HAP-1 (cell line): ENCODE measurements at regions not wholly inside any gene's neighbourhood (a gene's known extent, or its start where the extent isn't known, plus 50 kb on each side); places are given as distances from the start of the nearest gene placed in this dataset.
A peak's percentile ranks its signal among the peaks of the same experiment; 100 is the strongest.
"Not testable (repeated sequence)": the region's sequence is repeated elsewhere in the genome, so short reads cannot be mapped to it uniquely, and the experiment has no call there.

Experiments used
- DNase-seq, 2 experiments: peaks; one replicate each; pipeline ENCODE4 v3.0.0-alpha.2; 2016 to 2020; ENCODE audit warnings: low spot score in 2 of 2
- H3K27me3 ChIP-seq: fragments of 250-450 bp; sonication (Bioruptor Pico); 2 replicates; pipeline ENCODE4 v1.5.1; 2020; ENCODE audit warnings: low read depth, mild to moderate bottlenecking, moderate library complexity
- H3K36me3 ChIP-seq: fragments of 250-450 bp; sonication (Bioruptor Pico); replicated peaks from 2 replicates; pipeline ENCODE4 v1.5.1; 2020; ENCODE audit warnings: mild to moderate bottlenecking
- H3K4me1 ChIP-seq: fragments of 250-450 bp; sonication (Bioruptor Pico); 2 replicates; pipeline ENCODE4 v1.5.1; 2020; ENCODE audit warnings: mild to moderate bottlenecking
- H3K4me3 ChIP-seq: fragments of 250-450 bp; sonication (Bioruptor Pico); 2 replicates; pipeline ENCODE4 v1.5.1; 2020; ENCODE audit warnings: mild to moderate bottlenecking, moderate library complexity
- H3K9me3 ChIP-seq: fragments of 250-450 bp; sonication (Bioruptor Pico); 2 replicates; pipeline ENCODE4 v1.5.1; 2020; ENCODE audit warnings: mild to moderate bottlenecking, moderate library complexity
- in situ Hi-C: fragments of 300-500 bp; cut with MboI; formaldehyde crosslinking; loops from 3 replicates; pipeline ENCODE4 v1.14.3; 2020; ENCODE audit warnings: low sequenced_read_pairs, inconsistent platforms, mixed read lengths

DNA sequence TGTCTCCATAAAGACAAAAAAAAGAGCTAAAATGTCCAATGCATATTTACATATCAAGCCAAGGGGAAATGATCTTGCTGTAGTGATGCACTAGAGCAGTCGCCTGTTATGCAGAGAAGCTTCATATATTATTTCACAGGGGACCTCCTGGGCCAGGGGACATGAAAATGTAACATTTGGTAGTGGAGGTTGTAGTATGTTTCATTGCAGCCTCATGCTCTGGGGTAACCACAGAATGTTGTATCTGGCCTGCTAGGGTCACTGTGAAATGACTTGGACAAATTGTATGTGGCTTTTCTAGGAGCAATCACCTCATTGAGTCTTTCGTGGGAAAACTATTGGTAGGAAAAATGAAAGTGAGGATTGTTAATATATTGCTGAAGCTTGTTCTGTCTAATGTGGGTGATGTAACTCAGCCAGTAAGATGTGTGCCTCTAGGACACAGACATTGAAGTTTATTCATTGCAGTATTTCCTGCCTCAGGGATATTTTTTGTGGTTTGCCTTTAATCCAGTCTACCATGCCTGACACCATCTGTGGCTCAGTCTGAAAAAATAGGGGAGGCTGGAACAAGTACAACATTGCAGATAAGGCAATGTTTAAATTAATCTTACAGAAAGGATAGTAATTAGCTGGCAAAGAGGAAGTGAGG is 430.8 kb upstream of the TNC start:
- H3K36me3 ChIP-seq = no peaks in the 10 kb centered on the region
- no peaks in the 10 kb centered on the region for H3K4me1 ChIP-seq
- no peaks in the 10 kb centered on the region for H3K27me3 ChIP-seq
- H3K4me3 ChIP-seq = no peak overlapping the region
- DNase-seq = no peak
- in situ Hi-C loops = no loop called here
- H3K9me3 ChIP-seq = no peaks in the 10 kb centered on the region

DNA sequence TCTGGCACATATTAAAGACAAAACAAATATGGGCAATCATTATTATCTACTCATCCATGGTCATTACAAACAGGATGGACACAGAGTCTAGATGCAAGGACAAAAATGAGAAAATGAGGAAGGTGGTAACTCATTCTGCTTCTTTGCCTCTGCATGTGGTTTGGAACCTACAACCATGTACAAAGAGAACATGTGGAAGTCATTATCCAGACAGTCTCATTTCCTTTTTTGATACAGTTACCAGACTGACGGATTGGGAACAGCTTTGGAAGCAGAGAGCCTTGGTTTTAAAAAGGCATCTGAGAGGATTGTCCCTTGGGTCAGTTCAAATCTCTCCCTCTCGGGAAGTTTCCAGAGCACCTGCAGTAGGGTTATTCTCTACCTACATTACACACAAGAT is 433.4 kb upstream of the TNC start:
- Histone ChIP-seq H3K27me3 (no peaks in the 10 kb centered on the region), H3K9me3 (no peaks in the 10 kb centered on the region), H3K4me1 (no peaks in the 10 kb centered on the region), H3K36me3 (no peaks in the 10 kb centered on the region), H3K4me3 (no peak overlapping the region)
- no peak for DNase-seq
- in situ Hi-C loops = no loop called here

DNA sequence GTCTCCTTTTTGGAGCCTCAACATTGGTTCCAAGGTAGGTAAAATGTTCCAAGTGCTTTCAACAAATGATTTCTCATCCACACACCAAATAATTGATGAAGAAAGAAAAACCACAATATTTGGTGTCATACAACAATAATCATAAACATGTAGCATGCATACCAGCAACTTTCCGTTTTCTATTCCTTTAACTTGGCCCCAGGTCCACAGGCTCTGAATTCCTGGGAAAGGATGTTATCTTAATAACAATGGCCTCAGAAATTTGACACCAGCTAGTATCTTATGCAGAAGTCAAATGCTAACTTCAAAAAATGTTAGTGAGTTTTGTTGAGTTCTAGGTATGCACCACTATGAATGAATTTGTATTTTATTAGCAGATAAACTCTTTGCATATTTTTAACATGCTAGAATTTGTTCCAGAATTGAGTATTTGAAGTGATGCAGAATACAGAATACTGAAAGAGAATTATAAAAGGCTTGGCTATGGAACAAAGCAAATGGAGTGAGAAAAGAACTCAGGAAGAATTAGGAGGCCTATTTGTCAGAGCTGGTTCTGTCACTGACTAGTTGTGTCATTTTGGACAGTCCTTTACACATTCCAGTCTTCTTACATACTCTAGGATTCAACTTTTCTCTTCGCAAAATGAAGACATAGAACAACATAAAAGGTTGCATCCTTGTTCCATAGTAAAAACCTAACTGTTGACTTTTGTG is 435.3 kb upstream of the TNC start:
- no peaks in the 10 kb centered on the region for H3K27me3 ChIP-seq
- H3K36me3 ChIP-seq = no peaks in the 10 kb centered on the region
- in situ Hi-C loops = no loop called here
- no peak overlapping the region for H3K4me3 ChIP-seq
- H3K4me1 ChIP-seq = no peaks in the 10 kb centered on the region
- no peaks in the 10 kb centered on the region for H3K9me3 ChIP-seq
- no peak for DNase-seq

- in situ Hi-C loops = no loop called here
- Histone ChIP-seq H3K9me3 (no peaks in the 10 kb centered on the region), H3K4me1 (no peaks in the 10 kb centered on the region), H3K27me3 (no peaks in the 10 kb centered on the region), H3K4me3 (no peak overlapping the region), H3K36me3 (no peaks in the 10 kb centered on the region)
- DNase-seq = no peak
These were observed 438.5 kb upstream of the TNC start for GRCh38 chr9:115556432-115556831.

DNA sequence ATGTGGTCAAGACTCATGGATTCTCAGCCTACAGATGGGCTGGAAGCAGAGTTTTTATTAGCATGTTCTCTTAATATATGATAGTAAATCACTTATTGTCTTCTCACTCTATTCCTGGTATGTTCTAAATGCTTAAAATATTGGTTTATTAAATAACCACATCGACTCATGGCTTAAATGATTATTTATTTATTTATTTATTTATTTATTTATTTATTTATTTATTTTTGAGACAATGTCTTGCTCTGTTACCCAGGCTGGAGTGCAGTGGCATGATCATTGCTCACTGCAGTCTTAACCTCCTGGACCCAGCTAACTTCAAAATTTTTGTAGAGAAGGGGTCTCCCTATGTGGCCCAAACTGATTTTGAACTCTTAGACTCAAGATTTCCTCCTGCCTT is 457.2 kb upstream of the TNC start:
- Histone ChIP-seq H3K27me3 (no peaks in the 10 kb centered on the region), H3K4me3 (no peak overlapping the region), H3K4me1 (no peaks in the 10 kb centered on the region), H3K36me3 (no peaks in the 10 kb centered on the region), H3K9me3 (no peaks in the 10 kb centered on the region)
- in situ Hi-C loops = loop anchor here (25.0 kb wide), 1 partner anchor 587 kb away; the partner anchor contains the start of gene PAPPA
- no peak for DNase-seq

- not testable (repeated sequence) for H3K27me3 ChIP-seq, DNase-seq, H3K9me3 ChIP-seq, H3K4me1 ChIP-seq, H3K4me3 ChIP-seq, H3K36me3 ChIP-seq
- in situ Hi-C loops = loop anchor here (25.0 kb wide), 1 partner anchor 577 kb away; the partner anchor contains the start of gene PAPPA
These were observed 467.5 kb upstream of the TNC start for GRCh38 chr9:115585458-115585857.

GRCh38 chr9:115587310-115587709 is 469.4 kb upstream of the TNC start:
- Histone ChIP-seq H3K36me3 (no peaks in the 10 kb centered on the region), H3K4me3 (no peak overlapping the region)
- in situ Hi-C loops = loop anchor here (25.0 kb wide), 1 partner anchor 575 kb away; the partner anchor contains the start of gene PAPPA

GRCh38 chr9:115590011-115590410 is 472.1 kb upstream of the TNC start:
- no peak for DNase-seq
- Histone ChIP-seq H3K4me3 (no peak overlapping the region), H3K36me3 (no peaks in the 10 kb centered on the region), H3K27me3 (peaks cover 2% of the 10 kb centered on the region; the same call in 1 of the 2 replicates), H3K9me3 (no peaks in the 10 kb centered on the region), H3K4me1 (no peaks in the 10 kb centered on the region)
- in situ Hi-C loops = loop anchor here (10.0 to 25.0 kb wide), 3 partner anchors 572 to 1065 kb away; partner anchors contain the start of gene PAPPA

More at GRCh38 chr9:115587310-115587709, 469.4 kb upstream of the TNC start:
- H3K4me1 ChIP-seq = no peaks in the 10 kb centered on the region
- peaks cover 2% of the 10 kb centered on the region; the same call in 1 of the 2 replicates for H3K27me3 ChIP-seq
- no peak for DNase-seq
- H3K9me3 ChIP-seq = no peaks in the 10 kb centered on the region

GRCh38 chr9:115591584-115591984 is 473.6 kb upstream of the TNC start:
- Histone ChIP-seq H3K27me3 (peaks cover 2% of the 10 kb centered on the region; the same call in 1 of the 2 replicates), H3K4me1 (no peaks in the 10 kb centered on the region), H3K36me3 (no peaks in the 10 kb centered on the region), H3K4me3 (no peak overlapping the region), H3K9me3 (no peaks in the 10 kb centered on the region)
- DNase-seq = peak; percentile 66 to 87
- in situ Hi-C loops = loop anchor here (10.0 to 25.0 kb wide), 3 partner anchors 571 to 1063 kb away; partner anchors contain the start of gene PAPPA

- in situ Hi-C loops = loop anchor here (10.0 to 25.0 kb wide), 3 partner anchors 569 to 1061 kb away; partner anchors contain the start of gene PAPPA
- Histone ChIP-seq H3K36me3 (no peaks in the 10 kb centered on the region), H3K4me1 (no peaks in the 10 kb centered on the region), H3K9me3 (no peaks in the 10 kb centered on the region), H3K27me3 (no peaks in the 10 kb centered on the region), H3K4me3 (no peak overlapping the region)
- peak; percentile 3 to 12 for DNase-seq
These were observed 475.7 kb upstream of the TNC start for GRCh38 chr9:115593587-115594091.

DNA sequence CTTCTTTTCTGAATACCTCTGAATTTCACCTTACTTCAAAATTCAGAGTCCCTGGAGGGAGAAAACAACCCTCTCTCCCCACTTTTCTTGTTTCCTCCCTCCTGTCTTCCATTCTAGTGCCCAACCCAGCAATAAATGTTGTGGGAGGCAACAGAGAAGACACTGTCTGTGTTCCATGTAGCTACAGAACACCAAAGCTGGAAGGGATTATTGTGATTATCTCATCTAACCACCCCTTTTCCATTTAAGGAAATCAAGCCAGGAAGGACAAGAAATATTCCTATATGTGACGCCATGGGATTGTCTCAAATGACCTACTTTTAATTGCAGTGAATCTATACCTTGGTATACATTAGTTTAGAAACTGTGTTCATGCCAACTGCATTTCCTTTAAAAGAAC is 476.6 kb upstream of the TNC start:
- in situ Hi-C loops = loop anchor here (10.0 to 25.0 kb wide), 3 partner anchors 568 to 1060 kb away; partner anchors contain the start of gene PAPPA
- Histone ChIP-seq H3K27me3 (no peaks in the 10 kb centered on the region), H3K4me3 (no peak overlapping the region), H3K9me3 (no peaks in the 10 kb centered on the region), H3K36me3 (no peaks in the 10 kb centered on the region), H3K4me1 (no peaks in the 10 kb centered on the region)
- DNase-seq = no peak

DNA sequence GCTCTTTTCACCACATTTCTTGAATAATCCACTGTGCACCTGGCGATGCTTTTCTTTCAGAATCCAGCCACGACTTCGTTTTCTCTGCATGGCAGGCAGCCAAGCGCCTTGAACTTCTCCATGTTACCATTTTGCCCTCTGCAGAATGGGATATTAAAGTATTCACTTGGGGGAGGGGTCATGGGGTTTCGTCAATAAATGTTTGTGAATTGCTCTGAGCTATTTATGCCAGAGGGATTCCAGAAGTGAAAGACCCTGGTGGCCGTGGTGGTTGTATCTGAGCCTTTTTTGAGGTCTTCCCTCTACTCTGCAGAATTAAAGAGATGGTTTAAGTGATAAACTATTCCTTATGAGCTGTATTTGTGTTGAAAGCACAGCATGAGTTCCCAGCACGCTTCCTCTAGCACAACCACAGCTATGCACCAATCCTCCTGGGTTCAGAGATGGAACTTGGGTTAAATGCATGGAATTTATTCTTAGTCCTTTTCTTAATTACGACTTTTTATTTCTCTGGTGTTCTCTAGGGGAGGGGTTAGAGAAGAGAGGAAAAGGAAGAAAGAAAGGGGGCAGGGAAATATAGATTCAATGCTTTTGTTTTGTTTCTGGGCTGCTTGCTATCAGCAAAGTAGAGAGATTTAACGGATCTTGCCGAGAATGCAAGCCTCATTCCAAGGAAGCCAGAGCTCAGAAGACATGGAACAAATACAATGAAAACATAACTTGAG is 478.2 kb upstream of the TNC start:
- no peaks in the 10 kb centered on the region for H3K4me1 ChIP-seq
- no peaks in the 10 kb centered on the region for H3K9me3 ChIP-seq
- in situ Hi-C loops = loop anchor here (10.0 to 25.0 kb wide), 3 partner anchors 566 to 1059 kb away; partner anchors contain the start of gene PAPPA
- no peaks in the 10 kb centered on the region for H3K36me3 ChIP-seq
- no peak overlapping the region for H3K4me3 ChIP-seq
- DNase-seq = no peak
- H3K27me3 ChIP-seq = no peaks in the 10 kb centered on the region

- DNase-seq = no peak
- H3K9me3 ChIP-seq = no peaks in the 10 kb centered on the region
- H3K4me3 ChIP-seq = no peak overlapping the region
- in situ Hi-C loops = loop anchor here (10.0 to 25.0 kb wide), 3 partner anchors 566 to 1058 kb away; partner anchors contain the start of gene PAPPA
- H3K4me1 ChIP-seq = no peaks in the 10 kb centered on the region
- H3K36me3 ChIP-seq = no peaks in the 10 kb centered on the region
- no peaks in the 10 kb centered on the region for H3K27me3 ChIP-seq
These were observed 478.8 kb upstream of the TNC start for GRCh38 chr9:115596746-115597080.
